ENCODE measurements at regions not wholly inside any gene's neighbourhood (a gene's known extent, or its start where the extent isn't known, plus 50 kb on each side); places are given as distances from the start of the nearest gene placed in this dataset.
"Not testable (repeated sequence)": the region's sequence is repeated elsewhere in the genome, so short reads cannot be mapped to it uniquely, and the experiment has no call there.

DNA sequence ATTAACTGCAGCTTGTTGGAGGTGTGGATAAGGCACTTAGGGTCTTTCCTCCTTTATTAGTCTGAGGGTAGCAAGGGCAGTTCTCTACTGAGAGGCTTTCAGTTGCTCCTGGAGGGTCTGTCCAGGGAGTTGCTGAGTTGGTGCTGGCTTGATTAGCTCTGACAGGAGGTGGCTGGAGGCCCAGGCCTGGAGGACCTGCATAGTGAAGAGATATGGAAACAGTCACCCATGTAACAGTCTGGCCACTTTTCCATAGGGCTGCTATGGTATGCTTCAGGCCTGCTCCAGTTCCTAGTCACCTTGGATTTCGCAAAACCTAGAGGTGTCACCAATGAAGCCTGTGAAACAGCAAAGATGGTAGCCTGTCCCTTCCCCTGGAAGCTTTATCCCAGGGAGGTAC lies 143.3 kb upstream of the SLC38A2 start:
- no peak for DNase-seq (ENCODE audit: low spot score)
- no peak for TF ChIP-seq CTCF (IDR thresholded peaks at IDR 0.05; ENCODE audit: extremely low read depth, insufficient read depth, missing control alignments)
- in situ Hi-C loops (cut with MboI; ENCODE audit: low pct_unique_long_range_greater_than_20kb, low sequenced_read_pairs, unreplicated experiment) = no loop called here

- in situ Hi-C loops (cut with MboI; ENCODE audit: low pct_unique_long_range_greater_than_20kb, low sequenced_read_pairs, unreplicated experiment) = no loop called here
- DNase-seq (ENCODE audit: low spot score) = no peak
Measured at GRCh38 chr12:46514886-46515285, 142.3 kb upstream of the SLC38A2 start.

GRCh38 chr12:46510257-46510656 lies 137.7 kb upstream of the SLC38A2 start:
- in situ Hi-C loops (cut with MboI; ENCODE audit: low pct_unique_long_range_greater_than_20kb, low sequenced_read_pairs, unreplicated experiment); DNase-seq (ENCODE audit: low spot score): not testable (repeated sequence)

More at GRCh38 chr12:46514886-46515285, 142.3 kb upstream of the SLC38A2 start:
- no peak for TF ChIP-seq CTCF (IDR thresholded peaks at IDR 0.05; ENCODE audit: extremely low read depth, insufficient read depth, missing control alignments)

DNA sequence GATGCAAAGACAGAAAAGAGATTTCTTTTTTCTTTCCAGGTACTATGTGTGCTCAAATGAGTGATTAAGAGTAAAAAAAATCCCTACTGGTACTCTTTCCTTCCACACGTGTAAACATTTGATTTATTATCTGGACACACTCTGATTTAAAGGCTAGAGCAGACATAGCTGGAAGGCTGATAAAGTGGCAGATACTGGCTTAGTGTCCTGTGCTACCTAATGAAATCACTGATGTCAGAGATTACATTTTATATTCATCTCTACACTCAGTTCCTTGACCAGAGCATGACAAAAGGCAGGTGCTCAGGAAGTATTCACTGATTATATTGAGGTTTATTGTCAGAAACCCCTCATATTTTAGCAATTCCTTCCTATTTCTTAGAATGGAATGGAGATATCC lies 136.6 kb upstream of the SLC38A2 start:
- DNase-seq (ENCODE audit: low spot score) = no peak
- no peak for TF ChIP-seq CTCF (IDR thresholded peaks at IDR 0.05; ENCODE audit: extremely low read depth, insufficient read depth, missing control alignments)
- in situ Hi-C loops (cut with MboI; ENCODE audit: low pct_unique_long_range_greater_than_20kb, low sequenced_read_pairs, unreplicated experiment) = no loop called here

DNA sequence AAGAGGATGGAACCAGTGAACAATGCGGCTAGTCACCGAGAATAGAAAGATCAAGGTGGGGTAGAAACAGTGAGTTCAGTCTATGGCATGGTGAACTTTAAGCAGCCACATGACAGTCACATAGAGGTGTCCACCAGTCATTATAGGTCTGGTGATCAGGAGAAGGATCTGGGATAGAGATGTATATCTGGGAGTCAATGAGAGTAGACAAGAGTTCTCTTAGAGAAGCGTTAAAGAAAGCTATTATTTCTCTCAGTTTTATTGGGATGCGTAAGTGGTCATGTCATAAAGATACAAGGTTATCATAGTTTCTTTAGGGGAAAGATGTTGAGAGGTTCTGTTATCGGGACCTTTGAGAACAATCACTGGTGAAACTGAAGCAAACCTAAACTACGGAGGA lies 136.1 kb upstream of the SLC38A2 start:
- no peak for TF ChIP-seq CTCF (IDR thresholded peaks at IDR 0.05; ENCODE audit: extremely low read depth, insufficient read depth, missing control alignments)
- in situ Hi-C loops (cut with MboI; ENCODE audit: low pct_unique_long_range_greater_than_20kb, low sequenced_read_pairs, unreplicated experiment) = no loop called here
- DNase-seq (ENCODE audit: low spot score) = no peak

DNA sequence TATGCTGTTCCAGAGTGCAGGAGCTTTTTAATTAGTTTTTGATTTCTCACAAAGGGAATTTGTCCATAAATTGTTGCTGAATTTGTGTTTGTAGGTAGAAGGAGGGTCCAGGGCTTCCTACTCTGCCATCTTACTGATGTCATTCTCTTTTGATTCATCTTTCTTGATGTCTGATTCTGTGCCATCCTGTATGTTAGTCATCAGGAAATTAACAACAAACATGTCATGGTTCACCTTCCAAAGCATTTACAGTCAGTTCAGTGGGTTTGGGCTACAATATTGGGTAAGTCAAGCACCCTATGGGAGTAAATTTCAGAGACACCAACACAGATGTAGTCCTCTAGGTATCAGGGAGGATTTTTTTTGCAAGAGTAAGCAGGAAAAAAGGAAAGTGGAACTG lies 135.2 kb upstream of the SLC38A2 start:
- TF ChIP-seq CTCF (IDR thresholded peaks at IDR 0.05; ENCODE audit: extremely low read depth, insufficient read depth, missing control alignments) = no peak
- no peak for DNase-seq (ENCODE audit: low spot score)
- in situ Hi-C loops (cut with MboI; ENCODE audit: low pct_unique_long_range_greater_than_20kb, low sequenced_read_pairs, unreplicated experiment) = no loop called here

GRCh38 chr12:46506961-46507360 lies 134.4 kb upstream of the SLC38A2 start:
- TF ChIP-seq CTCF (IDR thresholded peaks at IDR 0.05; ENCODE audit: extremely low read depth, insufficient read depth, missing control alignments) = no peak
- DNase-seq (ENCODE audit: low spot score) = no peak
- in situ Hi-C loops (cut with MboI; ENCODE audit: low pct_unique_long_range_greater_than_20kb, low sequenced_read_pairs, unreplicated experiment) = no loop called here

All from GM13977 (cell line).